Parathyroid adenoma (tissue), 2 donors: ENCODE measurements at regions not wholly inside any gene's neighbourhood (a gene's known extent, or its start where the extent isn't known, plus 50 kb on each side); places are given as distances from the start of the nearest gene placed in this dataset.

ENCODE experiments used
- H2AFZ ChIP-seq: fragments of 300-600 bp; sonication (generic); one replicate; pipeline ENCODE4 v1.7.0; 2017; ENCODE audit warnings: antibody characterized with exemption, mild to moderate bottlenecking
- H3K27ac ChIP-seq: fragments of 300-600 bp; sonication (generic); one replicate; pipeline ENCODE4 v1.7.0; 2017
- H3K27me3 ChIP-seq: fragments of 300-600 bp; sonication (generic); one replicate; pipeline ENCODE4 v1.7.0; 2017; ENCODE audit warnings: low read length; ENCODE audit not compliant: control insufficient read depth, insufficient read depth
- H3K36me3 ChIP-seq: fragments of 300-600 bp; sonication (generic); one replicate; pipeline ENCODE4 v1.7.0; 2017; ENCODE audit warnings: low read length; ENCODE audit not compliant: control insufficient read depth, insufficient read depth
- H3K4me1 ChIP-seq: fragments of 300-600 bp; sonication (generic); one replicate; pipeline ENCODE4 v1.7.0; 2017; ENCODE audit warnings: control low read depth
- H3K4me2 ChIP-seq: fragments of 300-600 bp; sonication (generic); one replicate; pipeline ENCODE4 v1.7.0; 2017; ENCODE audit warnings: low read length
- H3K4me3 ChIP-seq: fragments of 300-600 bp; sonication (generic); one replicate; pipeline ENCODE4 v1.7.0; 2017; ENCODE audit warnings: low read depth, low read length
- H3K79me2 ChIP-seq: fragments of 300-600 bp; sonication (generic); one replicate; pipeline ENCODE4 v1.7.0; 2017; ENCODE audit warnings: control low read depth
- H3K9ac ChIP-seq: fragments of 300-600 bp; sonication (generic); one replicate; pipeline ENCODE4 v1.7.0; 2017; ENCODE audit warnings: mild to moderate bottlenecking
- H3K9me3 ChIP-seq: fragments of 300-600 bp; sonication (generic); one replicate; pipeline ENCODE4 v1.7.0; 2017; ENCODE audit warnings: low read length; ENCODE audit not compliant: control insufficient read depth
- TF ChIP-seq, protein P1 (sequence below): fragments of 300-600 bp; sonication (generic); IDR thresholded peaks from one replicate; pipeline ENCODE4 v1.7.0; 2017; ENCODE audit warnings: antibody characterized with exemption, mild to moderate bottlenecking
- donor health status: primary hyperparathyroidism.

- H3K27me3 ChIP-seq, result no peaks in the 10 kb centered on the region
- no peak overlapping the region for H3K27ac ChIP-seq
- H2AFZ ChIP-seq, result no peak overlapping the region
- no peak overlapping the region for H3K9ac ChIP-seq
- no peaks in the 10 kb centered on the region for H3K79me2 ChIP-seq
- H3K36me3 ChIP-seq, result no peaks in the 10 kb centered on the region
- TF ChIP-seq, protein P1, sequence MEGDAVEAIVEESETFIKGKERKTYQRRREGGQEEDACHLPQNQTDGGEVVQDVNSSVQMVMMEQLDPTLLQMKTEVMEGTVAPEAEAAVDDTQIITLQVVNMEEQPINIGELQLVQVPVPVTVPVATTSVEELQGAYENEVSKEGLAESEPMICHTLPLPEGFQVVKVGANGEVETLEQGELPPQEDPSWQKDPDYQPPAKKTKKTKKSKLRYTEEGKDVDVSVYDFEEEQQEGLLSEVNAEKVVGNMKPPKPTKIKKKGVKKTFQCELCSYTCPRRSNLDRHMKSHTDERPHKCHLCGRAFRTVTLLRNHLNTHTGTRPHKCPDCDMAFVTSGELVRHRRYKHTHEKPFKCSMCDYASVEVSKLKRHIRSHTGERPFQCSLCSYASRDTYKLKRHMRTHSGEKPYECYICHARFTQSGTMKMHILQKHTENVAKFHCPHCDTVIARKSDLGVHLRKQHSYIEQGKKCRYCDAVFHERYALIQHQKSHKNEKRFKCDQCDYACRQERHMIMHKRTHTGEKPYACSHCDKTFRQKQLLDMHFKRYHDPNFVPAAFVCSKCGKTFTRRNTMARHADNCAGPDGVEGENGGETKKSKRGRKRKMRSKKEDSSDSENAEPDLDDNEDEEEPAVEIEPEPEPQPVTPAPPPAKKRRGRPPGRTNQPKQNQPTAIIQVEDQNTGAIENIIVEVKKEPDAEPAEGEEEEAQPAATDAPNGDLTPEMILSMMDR, result no peak
- H3K4me3 ChIP-seq, result no peak overlapping the region
- H3K9me3 ChIP-seq, result no peaks in the 10 kb centered on the region
- H3K4me1 ChIP-seq, result no peaks in the 10 kb centered on the region
- H3K4me2 ChIP-seq, result no peak overlapping the region
These were observed 190.8 kb downstream of the VGLL3 start for GRCh38 chr3:86800116-86800515.

DNA sequence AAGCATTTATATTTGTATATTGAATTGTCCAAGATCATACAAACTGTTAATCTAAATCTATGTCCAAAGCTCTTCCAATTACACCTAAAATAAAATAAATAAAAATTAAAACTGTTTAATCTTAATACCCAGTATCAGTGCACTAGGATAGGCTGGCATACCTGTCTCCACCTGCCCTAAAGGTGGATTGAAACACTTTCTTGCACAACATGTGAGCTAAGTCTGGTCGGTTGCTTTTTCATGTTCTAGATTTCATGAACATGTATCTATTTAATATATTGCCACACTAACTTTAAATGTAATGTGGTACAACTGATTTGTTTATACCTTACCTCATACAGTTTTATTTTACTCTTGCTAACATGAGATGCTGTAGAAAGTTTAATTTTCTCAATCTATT, 193.0 kb downstream of the VGLL3 start:
- Histone ChIP-seq H3K4me2 (no peak overlapping the region), H3K27me3 (no peaks in the 10 kb centered on the region), H3K4me1 (no peaks in the 10 kb centered on the region), H3K27ac (no peak overlapping the region), H3K9ac (no peak overlapping the region), H3K79me2 (no peaks in the 10 kb centered on the region), H3K4me3 (no peak overlapping the region), H3K36me3 (no peaks in the 10 kb centered on the region), H2AFZ (no peak overlapping the region), H3K9me3 (no peaks in the 10 kb centered on the region)
- TF ChIP-seq, protein P1, result no peak

DNA sequence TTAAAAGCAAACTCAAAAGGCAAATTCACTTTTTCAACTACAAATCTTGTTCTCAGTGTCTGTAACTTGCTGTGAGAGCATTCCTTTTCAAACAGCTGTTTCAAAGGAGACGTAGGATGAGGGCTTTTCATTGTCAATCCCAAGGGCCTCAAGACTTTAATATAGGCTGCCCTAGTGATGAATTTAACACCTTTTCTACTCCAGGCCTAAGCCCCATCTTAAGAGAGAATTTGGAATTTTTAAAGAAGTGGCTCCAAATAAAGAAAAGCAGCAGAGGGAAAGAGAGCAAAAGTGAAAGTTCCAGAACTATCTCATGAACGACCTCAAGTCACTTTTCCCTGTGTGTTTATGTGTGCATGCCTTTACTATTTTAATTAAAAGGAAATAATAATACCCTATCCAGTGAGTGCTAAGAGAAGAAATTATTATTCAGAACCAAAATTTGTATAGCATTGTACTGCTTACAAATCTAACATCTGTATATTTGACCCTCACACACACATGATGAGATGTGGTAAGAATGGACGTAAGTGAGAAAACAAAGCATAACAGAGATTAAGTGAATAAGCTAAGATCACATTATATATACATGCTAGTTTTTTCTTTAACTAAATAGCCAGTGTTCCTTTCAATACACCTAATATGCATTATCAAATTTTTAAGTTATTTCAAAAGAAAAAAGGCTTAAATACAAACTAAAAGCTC, 196.4 kb downstream of the VGLL3 start:
- TF ChIP-seq, protein P1, result no peak
- Histone ChIP-seq H3K9me3 (no peaks in the 10 kb centered on the region), H3K79me2 (no peaks in the 10 kb centered on the region), H3K4me2 (no peak overlapping the region), H3K9ac (no peak overlapping the region), H3K4me3 (no peak overlapping the region), H3K36me3 (no peaks in the 10 kb centered on the region), H3K27ac (no peak overlapping the region), H3K4me1 (no peaks in the 10 kb centered on the region), H3K27me3 (no peaks in the 10 kb centered on the region), H2AFZ (no peak overlapping the region)

- Histone ChIP-seq H3K36me3 (no peaks in the 10 kb centered on the region), H3K4me3 (no peak overlapping the region), H2AFZ (no peak overlapping the region), H3K27me3 (no peaks in the 10 kb centered on the region), H3K4me2 (no peak overlapping the region), H3K27ac (no peak overlapping the region), H3K79me2 (no peaks in the 10 kb centered on the region), H3K9ac (no peak overlapping the region), H3K9me3 (no peaks in the 10 kb centered on the region), H3K4me1 (no peaks in the 10 kb centered on the region)
- TF ChIP-seq, protein P1, result no peak
These were observed 197.2 kb downstream of the VGLL3 start for GRCh38 chr3:86793786-86794185.

DNA sequence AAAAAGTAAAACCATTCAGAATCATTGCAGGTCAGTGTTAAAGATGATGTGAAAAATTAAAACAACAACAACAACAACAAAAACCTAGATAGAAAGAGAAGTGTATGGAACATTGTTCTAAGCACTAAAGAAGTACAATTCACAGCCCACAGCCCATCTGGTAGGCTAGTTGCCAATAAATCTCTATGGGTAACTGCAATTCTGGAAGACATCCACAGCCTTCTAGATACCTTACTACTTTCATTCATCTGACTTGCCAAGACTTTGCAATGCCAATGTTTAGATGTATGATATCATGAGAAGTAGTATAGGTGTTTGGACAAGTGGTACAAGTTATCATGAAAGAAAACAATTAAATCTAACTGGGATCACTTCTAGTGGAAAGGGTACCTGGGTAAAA, 198.6 kb downstream of the VGLL3 start:
- no peaks in the 10 kb centered on the region for H3K36me3 ChIP-seq
- no peak overlapping the region for H3K4me3 ChIP-seq
- no peaks in the 10 kb centered on the region for H3K79me2 ChIP-seq
- H3K9ac ChIP-seq, result no peak overlapping the region
- TF ChIP-seq, protein P1, result no peak
- H3K9me3 ChIP-seq, result no peaks in the 10 kb centered on the region
- H3K4me2 ChIP-seq, result no peak overlapping the region
- no peaks in the 10 kb centered on the region for H3K4me1 ChIP-seq
- no peaks in the 10 kb centered on the region for H3K27me3 ChIP-seq
- H2AFZ ChIP-seq, result no peak overlapping the region
- no peak overlapping the region for H3K27ac ChIP-seq
